ENCODE measurements at regions not wholly inside any gene's neighbourhood (a gene's known extent, or its start where the extent isn't known, plus 50 kb on each side); places are given as distances from the start of the nearest gene placed in this dataset.

- Histone ChIP-seq H3K4me1 (no peaks in the 10 kb centered on the region), H3K27me3 (ENCODE audit: insufficient read depth in 3 of 3, low read length in 2 of 3) (no peaks in the 10 kb centered on the region), H3K27ac (no peak overlapping the region), H3K9me3 (no peaks in the 10 kb centered on the region), H3K4me3 (no peak overlapping the region), H3K36me3 (ENCODE audit: insufficient read depth in 1 of 2, low read depth in 1 of 2) (no peaks in the 10 kb centered on the region)
- no peak for ATAC-seq
- no peak for DNase-seq
- intact Hi-C loops (cut with DNase I), result no loop called here
- no peak for TF ChIP-seq CTCF (IDR thresholded peaks at IDR 0.05)
- WGBS, 3 donors, result 86 to 87% (median 86%) methylated on average over 10 of the region's 10 CpGs
Measured at GRCh38 chr12:77392467-77393088, 327.2 kb upstream of the E2F7 start.

GRCh38 chr12:77388445-77389265 lies 323.3 kb upstream of the E2F7 start:
- Histone ChIP-seq H3K4me1 (no peaks in the 10 kb centered on the region), H3K27ac (no peak overlapping the region), H3K4me3 (no peak overlapping the region), H3K9me3 (no peaks in the 10 kb centered on the region), H3K36me3 (ENCODE audit: insufficient read depth in 1 of 2, low read depth in 1 of 2) (no peaks in the 10 kb centered on the region), H3K27me3 (ENCODE audit: insufficient read depth in 3 of 3, low read length in 2 of 3) (peaks cover 0 to 4% (median 0%) of the 10 kb centered on the region in 3 donors)
- no peak for TF ChIP-seq CTCF (IDR thresholded peaks at IDR 0.05)
- WGBS, 3 donors, result 67 to 88% (median 85%) methylated on average over 2 of the region's 2 CpGs
- DNase-seq (no peak), ATAC-seq (no peak)
- intact Hi-C loops (cut with DNase I), result no loop called here

- 39 to 48% (median 42%) methylated on average over 1 of the region's 1 CpG for WGBS, 3 donors
- H3K27me3 ChIP-seq (ENCODE audit: insufficient read depth in 3 of 3, low read length in 2 of 3), result peaks cover 0 to 4% (median 0%) of the 10 kb centered on the region in 3 donors
- intact Hi-C loops (cut with DNase I), result no loop called here
- TF ChIP-seq CTCF (IDR thresholded peaks at IDR 0.05), result no peak
- H3K36me3 ChIP-seq (ENCODE audit: insufficient read depth in 1 of 2, low read depth in 1 of 2), result no peaks in the 10 kb centered on the region
- ATAC-seq, result no peak
- H3K4me3 ChIP-seq, result no peak overlapping the region
- no peak for DNase-seq
- no peaks in the 10 kb centered on the region for H3K4me1 ChIP-seq
- H3K9me3 ChIP-seq, result no peaks in the 10 kb centered on the region
- no peak overlapping the region for H3K27ac ChIP-seq
Measured at GRCh38 chr12:77387671-77388070, 322.3 kb upstream of the E2F7 start.

GRCh38 chr12:77387214-77387613 lies 321.8 kb upstream of the E2F7 start:
- 49 to 79% (median 53%) methylated on average over 3 of the region's 3 CpGs for WGBS, 3 donors
- no peak overlapping the region for H3K27ac ChIP-seq
- ATAC-seq, result no peak
- peaks cover 0 to 4% (median 0%) of the 10 kb centered on the region in 3 donors for H3K27me3 ChIP-seq (ENCODE audit: insufficient read depth in 3 of 3, low read length in 2 of 3)
- TF ChIP-seq CTCF (IDR thresholded peaks at IDR 0.05), result no peak
- H3K9me3 ChIP-seq, result no peaks in the 10 kb centered on the region
- no peak overlapping the region for H3K4me3 ChIP-seq
- no peak for DNase-seq
- H3K36me3 ChIP-seq (ENCODE audit: insufficient read depth in 1 of 2, low read depth in 1 of 2), result no peaks in the 10 kb centered on the region
- intact Hi-C loops (cut with DNase I), result no loop called here
- no peaks in the 10 kb centered on the region for H3K4me1 ChIP-seq

Data from psoas muscle (tissue), 7 donors.